CD8-positive, alpha-beta memory T cell (primary cell): ENCODE measurements at regions not wholly inside any gene's neighbourhood (a gene's known extent, or its start where the extent isn't known, plus 50 kb on each side); places are given as distances from the start of the nearest gene placed in this dataset.

Experiments used
- CTCF ChIA-PET: fragments of 350-600 bp; sonication (Branson Sonifier 250); formaldehyde crosslinking; loops from one replicate; lab custom pipeline; 2021; ENCODE audit warnings: antibody characterized with exemption; lab: Charles Lee
- POLR2A ChIA-PET: fragments of 350-600 bp; sonication (Branson Sonifier 250); formaldehyde crosslinking; loops from one replicate; lab custom pipeline; 2021; ENCODE audit warnings: antibody characterized with exemption; lab: Charles Lee
- DNase-seq, 5 donors: peaks; one replicate each; pipeline versions ENCODE4 v3.0.0 to v3.0.0-alpha.2; 2020 to 2022; ENCODE audit warnings: mixed read lengths in 1 of 5
- H3K27ac ChIP-seq: one replicate; pipeline ENCODE4 v1.7.0; 2013; ENCODE audit warnings: low read depth, mild to moderate bottlenecking, low read length, moderate library complexity
- H3K27me3 ChIP-seq: 2 replicates; pipeline ENCODE4 v1.7.0; 2013; ENCODE audit warnings: low read length, mild to moderate bottlenecking; ENCODE audit not compliant: insufficient read depth, poor library complexity, severe bottlenecking
- H3K36me3 ChIP-seq: 2 replicates; pipeline ENCODE4 v1.7.0; 2013; ENCODE audit warnings: mild to moderate bottlenecking, low read length, moderate library complexity; ENCODE audit not compliant: insufficient read depth
- H3K4me1 ChIP-seq: 2 replicates; pipeline ENCODE4 v1.7.0; 2013; ENCODE audit warnings: mild to moderate bottlenecking, low read length, moderate library complexity; ENCODE audit not compliant: insufficient read depth
- H3K4me3 ChIP-seq: 2 replicates; pipeline ENCODE4 v1.7.0; 2013; ENCODE audit warnings: mild to moderate bottlenecking, low read length
- H3K9me3 ChIP-seq: 2 replicates; pipeline ENCODE4 v1.7.0; 2013; ENCODE audit warnings: mild to moderate bottlenecking, low read length
- H3K27ac Mint-ChIP-seq, 8 donors: one replicate each; pipeline ENCODE4 v1.8.0; 2020 to 2021; ENCODE audit warnings: mixed read lengths in 8 of 8, mild to moderate bottlenecking in 6 of 8, inconsistent platforms in 3 of 8, moderate library complexity in 3 of 8
- H3K27me3 Mint-ChIP-seq, 2 donors: one replicate each; pipeline ENCODE4 v1.8.0; 2020 to 2021; ENCODE audit warnings: mixed read lengths in 2 of 2, mild to moderate bottlenecking in 1 of 2, moderate library complexity in 1 of 2
- H3K36me3 Mint-ChIP-seq, 3 donors: one replicate each; pipeline ENCODE4 v1.8.0; 2020 to 2021; ENCODE audit warnings: mixed read lengths in 3 of 3, inconsistent platforms in 1 of 3, mild to moderate bottlenecking in 1 of 3
- H3K4me1 Mint-ChIP-seq, 3 donors: one replicate each; pipeline ENCODE4 v1.8.0; 2020 to 2021; ENCODE audit warnings: mixed read lengths in 3 of 3, inconsistent platforms in 1 of 3, mild to moderate bottlenecking in 1 of 3
- H3K4me3 Mint-ChIP-seq, 7 donors: one replicate each; pipeline ENCODE4 v1.8.0; 2020 to 2021; ENCODE audit warnings: mixed read lengths in 7 of 7, mild to moderate bottlenecking in 6 of 7, moderate library complexity in 4 of 7, inconsistent platforms in 2 of 7
- H3K9me3 Mint-ChIP-seq, 5 donors: one replicate each; pipeline ENCODE4 v1.8.0; 2020 to 2022; ENCODE audit warnings: mixed read lengths in 5 of 5, mild to moderate bottlenecking in 3 of 5, moderate library complexity in 2 of 5, inconsistent platforms in 1 of 5

DNA sequence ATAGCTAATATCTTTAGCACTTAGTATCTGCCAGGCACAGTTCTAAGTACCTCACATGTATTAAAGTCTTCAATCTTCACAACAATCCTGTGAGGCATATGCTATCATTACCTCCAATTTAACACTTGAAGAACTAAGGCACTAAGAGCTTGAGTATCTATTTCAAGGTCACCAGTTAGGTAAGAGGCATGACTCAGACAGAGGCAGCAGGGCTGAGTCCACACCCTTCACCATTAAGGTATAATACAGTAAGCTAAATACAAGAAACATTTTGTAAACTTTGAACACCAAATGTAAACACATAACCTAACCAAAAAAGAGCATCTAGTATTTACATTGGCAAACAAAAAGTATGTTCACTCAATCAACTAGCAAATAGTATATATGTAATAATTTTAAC, 1410.9 kb downstream of the PCDH18 start:
- no peaks in the 10 kb centered on the region for H3K27me3 ChIP-seq
- Mint-ChIP-seq H3K27ac (no peak overlapping the region), H3K36me3 (no peaks in the 10 kb centered on the region), H3K27me3 (no peaks in the 10 kb centered on the region), H3K4me1 (no peaks in the 10 kb centered on the region), H3K9me3 (peaks cover 0 to 18% (median 5%) of the 10 kb centered on the region in 5 donors), H3K4me3 (no peak overlapping the region)
- POLR2A ChIA-PET = no interaction called here
- no peak for DNase-seq
- no peaks in the 10 kb centered on the region for H3K9me3 ChIP-seq
- H3K27ac ChIP-seq = no peak overlapping the region
- no peaks in the 10 kb centered on the region for H3K36me3 ChIP-seq
- CTCF ChIA-PET = no interaction called here
- no peaks in the 10 kb centered on the region for H3K4me1 ChIP-seq
- no peak overlapping the region for H3K4me3 ChIP-seq

- POLR2A ChIA-PET = no interaction called here
- Mint-ChIP-seq H3K4me1 (no peaks in the 10 kb centered on the region), H3K36me3 (no peaks in the 10 kb centered on the region), H3K9me3 (peaks cover 0 to 19% (median 2%) of the 10 kb centered on the region in 5 donors), H3K27ac (no peak overlapping the region), H3K27me3 (peaks cover 0 to 2% of the 10 kb centered on the region in 2 donors), H3K4me3 (no peak overlapping the region)
- H3K36me3 ChIP-seq = no peaks in the 10 kb centered on the region
- no peaks in the 10 kb centered on the region for H3K9me3 ChIP-seq
- H3K27me3 ChIP-seq = no peaks in the 10 kb centered on the region
- CTCF ChIA-PET = no interaction called here
- H3K4me1 ChIP-seq = no peaks in the 10 kb centered on the region
- no peak for DNase-seq
- H3K4me3 ChIP-seq = no peak overlapping the region
- no peak overlapping the region for H3K27ac ChIP-seq
These were observed 1418.4 kb downstream of the PCDH18 start for GRCh38 chr4:136113921-136114320.

GRCh38 chr4:136112116-136112515, 1420.2 kb downstream of the PCDH18 start:
- POLR2A ChIA-PET = no interaction called here

GRCh38 chr4:136106753-136107152, 1425.5 kb downstream of the PCDH18 start:
- Histone ChIP-seq H3K36me3 (no peaks in the 10 kb centered on the region), H3K9me3 (no peaks in the 10 kb centered on the region), H3K4me3 (no peak overlapping the region), H3K27me3 (no peaks in the 10 kb centered on the region), H3K4me1 (no peaks in the 10 kb centered on the region), H3K27ac (no peak overlapping the region)
- Mint-ChIP-seq H3K4me1 (no peaks in the 10 kb centered on the region), H3K9me3 (peaks cover 2 to 20% (median 4%) of the 10 kb centered on the region in 5 donors), H3K27me3 (no peaks in the 10 kb centered on the region), H3K27ac (no peak overlapping the region), H3K36me3 (no peaks in the 10 kb centered on the region), H3K4me3 (no peak overlapping the region)
- DNase-seq = no peak
- ChIA-PET CTCF (no interaction called here), POLR2A (no interaction called here)

More at GRCh38 chr4:136112116-136112515, 1420.2 kb downstream of the PCDH18 start:
- Mint-ChIP-seq H3K27me3 (peaks cover 0 to 2% of the 10 kb centered on the region in 2 donors), H3K27ac (no peak overlapping the region), H3K4me3 (no peak overlapping the region), H3K4me1 (no peaks in the 10 kb centered on the region), H3K36me3 (no peaks in the 10 kb centered on the region), H3K9me3 (peaks cover 0 to 15% (median 4%) of the 10 kb centered on the region in 5 donors)
- no peak overlapping the region for H3K27ac ChIP-seq
- H3K4me3 ChIP-seq = no peak overlapping the region
- CTCF ChIA-PET = no interaction called here
- H3K27me3 ChIP-seq = no peaks in the 10 kb centered on the region
- no peaks in the 10 kb centered on the region for H3K4me1 ChIP-seq
- no peaks in the 10 kb centered on the region for H3K36me3 ChIP-seq
- DNase-seq = no peak
- H3K9me3 ChIP-seq = no peaks in the 10 kb centered on the region

DNA sequence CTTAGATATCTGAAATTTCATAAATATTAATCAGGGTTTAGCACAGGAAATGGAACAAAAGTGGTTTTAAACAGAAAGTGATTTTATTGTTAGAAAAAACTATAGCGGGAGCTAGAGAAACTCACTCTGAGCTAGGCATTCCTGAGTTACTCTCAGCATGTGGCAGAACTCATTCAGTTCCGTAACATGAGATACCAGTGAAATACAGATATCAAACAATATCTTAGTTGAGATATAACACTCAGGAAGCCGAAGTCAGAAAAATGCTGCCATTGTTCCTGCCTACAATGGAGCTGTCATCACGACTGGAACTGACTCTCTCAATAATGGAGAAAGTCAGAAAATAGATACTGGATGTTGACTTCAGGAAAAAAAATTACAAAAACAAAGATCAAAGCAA, 1428.7 kb downstream of the PCDH18 start:
- no peaks in the 10 kb centered on the region for H3K27me3 ChIP-seq
- H3K36me3 ChIP-seq = no peaks in the 10 kb centered on the region
- no peaks in the 10 kb centered on the region for H3K4me1 ChIP-seq
- no peaks in the 10 kb centered on the region for H3K9me3 ChIP-seq
- Mint-ChIP-seq H3K4me1 (no peaks in the 10 kb centered on the region), H3K36me3 (no peaks in the 10 kb centered on the region), H3K9me3 (peaks cover 6 to 18% (median 7%) of the 10 kb centered on the region in 5 donors), H3K4me3 (no peak overlapping the region), H3K27me3 (no peaks in the 10 kb centered on the region), H3K27ac (no peak overlapping the region)
- ChIA-PET CTCF (no interaction called here), POLR2A (no interaction called here)
- no peak for DNase-seq
- no peak overlapping the region for H3K4me3 ChIP-seq
- no peak overlapping the region for H3K27ac ChIP-seq

DNA sequence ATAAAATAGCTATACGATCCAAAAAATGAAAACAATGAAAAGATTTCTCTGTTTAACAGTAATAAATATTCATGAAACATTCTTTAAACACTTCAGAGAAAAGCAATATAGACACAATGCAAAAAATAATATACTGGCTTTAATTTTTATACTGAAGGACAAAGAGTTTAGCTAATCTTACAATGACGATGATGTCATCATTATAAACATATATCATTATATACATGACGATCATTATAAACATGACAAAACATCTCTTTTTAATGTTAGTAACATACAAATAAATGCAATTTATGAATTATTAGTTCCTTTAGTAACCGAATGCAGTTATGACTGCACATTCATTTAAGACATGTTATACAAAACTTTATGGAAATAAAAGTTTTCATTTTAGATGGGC, 1434.6 kb downstream of the PCDH18 start:
- no peak overlapping the region for H3K4me3 Mint-ChIP-seq

DNA sequence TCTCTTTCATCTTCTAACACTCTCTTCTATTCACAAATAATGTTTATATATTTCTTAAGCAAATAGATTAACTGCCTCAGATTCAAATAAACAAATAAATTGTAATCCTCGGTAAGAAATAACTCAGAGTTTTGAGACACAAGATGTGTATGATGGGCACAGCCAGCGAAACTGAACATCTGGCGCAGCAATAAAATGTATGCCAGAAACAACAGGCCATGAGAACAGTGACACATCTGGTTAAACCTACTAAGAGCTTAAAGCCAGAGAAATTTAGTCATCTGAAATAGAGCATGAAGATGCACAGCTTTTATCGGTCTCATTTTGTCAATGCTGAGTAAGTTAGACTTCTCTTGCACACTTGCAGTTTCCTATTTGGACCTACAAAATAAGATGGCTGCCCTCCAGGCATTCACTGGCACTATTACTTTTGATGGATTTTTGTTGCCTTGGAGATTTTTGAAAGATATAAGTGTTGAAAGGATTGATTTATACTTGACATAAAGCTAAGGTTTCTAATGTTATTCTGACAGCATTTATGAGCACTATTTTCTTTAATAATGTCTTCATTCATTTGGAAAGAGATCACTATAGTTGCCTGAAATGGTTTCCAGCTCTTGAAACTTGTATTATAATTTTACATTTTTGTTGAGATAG, 1444.0 kb downstream of the PCDH18 start:
- Histone ChIP-seq H3K4me1 (no peaks in the 10 kb centered on the region), H3K27ac (no peak overlapping the region), H3K9me3 (no peaks in the 10 kb centered on the region), H3K27me3 (no peaks in the 10 kb centered on the region), H3K36me3 (no peaks in the 10 kb centered on the region), H3K4me3 (no peak overlapping the region)
- POLR2A ChIA-PET = no interaction called here
- Mint-ChIP-seq H3K27me3 (peaks cover 0 to 1% of the 10 kb centered on the region in 2 donors), H3K27ac (no peak overlapping the region), H3K36me3 (no peaks in the 10 kb centered on the region), H3K4me1 (no peaks in the 10 kb centered on the region), H3K4me3 (no peak overlapping the region), H3K9me3 (peaks cover 0 to 13% (median 4%) of the 10 kb centered on the region in 5 donors)
- no peak for DNase-seq
- CTCF ChIA-PET = no interaction called here

More for the DNA sequence above, 1434.6 kb downstream of the PCDH18 start:
- DNase-seq = no peak
- CTCF ChIA-PET = no interaction called here
- Mint-ChIP-seq H3K27me3 (no peaks in the 10 kb centered on the region), H3K9me3 (peaks cover 5 to 16% (median 8%) of the 10 kb centered on the region in 5 donors), H3K4me1 (no peaks in the 10 kb centered on the region), H3K36me3 (no peaks in the 10 kb centered on the region), H3K27ac (no peak overlapping the region)
- H3K36me3 ChIP-seq = no peaks in the 10 kb centered on the region
- no peak overlapping the region for H3K27ac ChIP-seq
- H3K4me1 ChIP-seq = no peaks in the 10 kb centered on the region
- H3K27me3 ChIP-seq = no peaks in the 10 kb centered on the region
- no peak overlapping the region for H3K4me3 ChIP-seq
- POLR2A ChIA-PET = no interaction called here
- no peaks in the 10 kb centered on the region for H3K9me3 ChIP-seq

- Mint-ChIP-seq H3K27ac (no peak overlapping the region), H3K4me1 (no peaks in the 10 kb centered on the region), H3K36me3 (no peaks in the 10 kb centered on the region), H3K27me3 (no peaks in the 10 kb centered on the region), H3K9me3 (peaks cover 2 to 20% (median 6%) of the 10 kb centered on the region in 5 donors), H3K4me3 (no peak overlapping the region)
- ChIA-PET CTCF (no interaction called here), POLR2A (no interaction called here)
- Histone ChIP-seq H3K36me3 (no peaks in the 10 kb centered on the region), H3K9me3 (no peaks in the 10 kb centered on the region), H3K4me1 (no peaks in the 10 kb centered on the region), H3K4me3 (no peak overlapping the region), H3K27ac (no peak overlapping the region), H3K27me3 (no peaks in the 10 kb centered on the region)
- no peak for DNase-seq
These were observed 1453.3 kb downstream of the PCDH18 start for GRCh38 chr4:136078976-136079375.
